Caco-2 (cell line): ENCODE measurements at regions not wholly inside any gene's neighbourhood (a gene's known extent, or its start where the extent isn't known, plus 50 kb on each side); places are given as distances from the start of the nearest gene placed in this dataset.

Experiments
- BruUV-seq: library from RNA; stranded (reverse); fragments of 400-500 nt; replicated peaks from 2 replicates; lab custom pipeline; 2021; lab: Mats Ljungman, UMichigan
- CTCF ChIA-PET: fragments of 300-600 bp; sonication (Branson Sonifier 250); formaldehyde crosslinking; loops from one replicate; lab custom pipeline; 2022; ENCODE audit warnings: antibody characterized with exemption; lab: Charles Lee
- POLR2A ChIA-PET: fragments of 300-600 bp; sonication (Branson Sonifier 250); formaldehyde crosslinking; loops from one replicate; lab custom pipeline; 2022; ENCODE audit warnings: antibody characterized with exemption; lab: Charles Lee
- DNase-seq, 2 experiments: peaks; one replicate each; pipeline versions ENCODE4 v3.0.0 to v3.0.0-alpha.2; 2020 to 2022
- H3K27me3 ChIP-seq: replicated peaks from 2 replicates; pipeline ENCODE4 v1.6.0; 2011; ENCODE audit warnings: low read length; ENCODE audit not compliant: control insufficient read depth, insufficient read depth
- H3K36me3 ChIP-seq: 2 replicates; pipeline ENCODE4 v1.5.1; 2011; ENCODE audit warnings: low read length; ENCODE audit not compliant: control insufficient read depth, insufficient read depth
- H3K4me1 ChIP-seq: fragments of 250-450 bp; sonication (Bioruptor Pico); 2 replicates; pipeline ENCODE4 v1.5.1; 2020; ENCODE audit warnings: mild to moderate bottlenecking
- H3K4me3 ChIP-seq: 2 replicates; pipeline ENCODE4 v1.5.1; 2011; ENCODE audit warnings: low read depth, mild to moderate bottlenecking, control low read depth, low read length
- H3K9me3 ChIP-seq: fragments of 250-450 bp; sonication (Bioruptor Pico); 2 replicates; pipeline ENCODE4 v1.5.1; 2020; ENCODE audit warnings: mild to moderate bottlenecking, moderate library complexity
- H3K27ac Mint-ChIP-seq: one replicate; pipeline ENCODE4 v1.8.0; 2022; ENCODE audit warnings: mixed read lengths; ENCODE audit not compliant: unreplicated experiment
- H3K27me3 Mint-ChIP-seq: one replicate; pipeline ENCODE4 v1.8.0; 2022; ENCODE audit warnings: mixed read lengths; ENCODE audit not compliant: insufficient read depth, unreplicated experiment
- H3K36me3 Mint-ChIP-seq: one replicate; pipeline ENCODE4 v1.8.0; 2022; ENCODE audit warnings: mild to moderate bottlenecking, mixed read lengths; ENCODE audit not compliant: insufficient read depth, unreplicated experiment
- H3K4me1 Mint-ChIP-seq: one replicate; pipeline ENCODE4 v1.8.0; 2022; ENCODE audit warnings: low read depth, mixed read lengths; ENCODE audit not compliant: unreplicated experiment
- H3K4me3 Mint-ChIP-seq: one replicate; pipeline ENCODE4 v1.8.0; 2022; ENCODE audit warnings: mild to moderate bottlenecking, moderate library complexity, mixed read lengths; ENCODE audit not compliant: unreplicated experiment
- H3K9me3 Mint-ChIP-seq: one replicate; pipeline ENCODE4 v1.8.0; 2022; ENCODE audit warnings: mixed read lengths; ENCODE audit not compliant: unreplicated experiment
- CTCF ChIP-seq, 2 experiments: fragments of 200-600 bp in 1 of 2; IDR thresholded peaks; 1 replicate in 1 of 2; 2 replicates in 1 of 2; pipeline versions ENCODE4 v1.5.1 to v1.8.0; 2011 to 2022; ENCODE audit warnings: antibody characterized with exemption in 1 of 2, control low read depth in 1 of 2, inconsistent platforms in 1 of 2, low read depth in 1 of 2, low read length in 1 of 2, mild to moderate bottlenecking in 1 of 2, moderate library complexity in 1 of 2; ENCODE audit not compliant: insufficient read depth in 1 of 2, severe bottlenecking in 1 of 2, unreplicated experiment in 1 of 2
- intact Hi-C: fragments of 100-400 bp; cut with micrococcal nuclease; formaldehyde crosslinking; loops from one replicate; pipeline ENCODE4 v1.10.0; 2022; ENCODE audit not compliant: unreplicated experiment

GRCh38 chr2:226330206-226330605 is 469.4 kb downstream of the IRS1 start:
- CTCF ChIA-PET = no interaction called here
- Mint-ChIP-seq H3K4me3 (no peak overlapping the region), H3K27me3 (no peaks in the 10 kb centered on the region), H3K4me1 (no peaks in the 10 kb centered on the region), H3K36me3 (no peaks in the 10 kb centered on the region), H3K27ac (no peak overlapping the region), H3K9me3 (no peaks in the 10 kb centered on the region)
- intact Hi-C loops = no loop called here
- Histone ChIP-seq H3K36me3 (no peaks in the 10 kb centered on the region), H3K4me3 (no peak overlapping the region), H3K4me1 (no peaks in the 10 kb centered on the region), H3K9me3 (no peaks in the 10 kb centered on the region), H3K27me3 (no peaks in the 10 kb centered on the region)
- no TSS peak for BruUV-seq
- TF ChIP-seq CTCF (IDR thresholded peaks at IDR 0.05; ENCODE audit: insufficient read depth in 1 of 2, low read depth in 1 of 2, low read length in 1 of 2, severe bottlenecking in 1 of 2, unreplicated experiment in 1 of 2) = no peak
- no peak for DNase-seq
- POLR2A ChIA-PET = no interaction called here

GRCh38 chr2:226329180-226329579 is 470.4 kb downstream of the IRS1 start:
- Mint-ChIP-seq H3K27me3 (no peaks in the 10 kb centered on the region), H3K4me3 (no peak overlapping the region), H3K27ac (no peak overlapping the region), H3K9me3 (no peaks in the 10 kb centered on the region), H3K4me1 (no peaks in the 10 kb centered on the region), H3K36me3 (no peaks in the 10 kb centered on the region)
- no TSS peak for BruUV-seq
- no peaks in the 10 kb centered on the region for H3K27me3 ChIP-seq
- intact Hi-C loops = no loop called here
- DNase-seq = no peak
- H3K9me3 ChIP-seq = no peaks in the 10 kb centered on the region
- H3K36me3 ChIP-seq = no peaks in the 10 kb centered on the region
- ChIA-PET POLR2A (no interaction called here), CTCF (no interaction called here)
- H3K4me1 ChIP-seq = no peaks in the 10 kb centered on the region
- no peak for TF ChIP-seq CTCF (IDR thresholded peaks at IDR 0.05; ENCODE audit: insufficient read depth in 1 of 2, low read depth in 1 of 2, low read length in 1 of 2, severe bottlenecking in 1 of 2, unreplicated experiment in 1 of 2)
- H3K4me3 ChIP-seq = no peak overlapping the region

- TF ChIP-seq CTCF (IDR thresholded peaks at IDR 0.05; ENCODE audit: insufficient read depth in 1 of 2, low read depth in 1 of 2, low read length in 1 of 2, severe bottlenecking in 1 of 2, unreplicated experiment in 1 of 2) = no peak
- Mint-ChIP-seq H3K27ac (no peak overlapping the region), H3K9me3 (no peaks in the 10 kb centered on the region), H3K4me3 (no peak overlapping the region), H3K36me3 (no peaks in the 10 kb centered on the region), H3K4me1 (no peaks in the 10 kb centered on the region), H3K27me3 (no peaks in the 10 kb centered on the region)
- no peak for DNase-seq
- intact Hi-C loops = no loop called here
- H3K36me3 ChIP-seq = no peaks in the 10 kb centered on the region
- no TSS peak for BruUV-seq
- H3K9me3 ChIP-seq = no peaks in the 10 kb centered on the region
- no peaks in the 10 kb centered on the region for H3K27me3 ChIP-seq
- H3K4me3 ChIP-seq = no peak overlapping the region
- ChIA-PET POLR2A (no interaction called here), CTCF (no interaction called here)
- no peaks in the 10 kb centered on the region for H3K4me1 ChIP-seq
Measured at GRCh38 chr2:226327830-226328229, 471.8 kb downstream of the IRS1 start.
